CD14-positive monocyte (primary cell): ENCODE measurements at regions not wholly inside any gene's neighbourhood (a gene's known extent, or its start where the extent isn't known, plus 50 kb on each side); places are given as distances from the start of the nearest gene placed in this dataset.

Source experiments
- DNase-seq, 3 donors: peaks; one replicate each; pipeline ENCODE4 v3.0.0-alpha.2; 2011 to 2022
- H2AFZ ChIP-seq: 2 replicates; pipeline ENCODE4 v1.6.0; 2012; ENCODE audit warnings: mild to moderate bottlenecking, low read depth, low read length, inconsistent platforms; ENCODE audit not compliant: insufficient read depth, poor library complexity, severe bottlenecking
- H3K27ac ChIP-seq, 2 donors: 1 replicate in 1 of 2; 2 replicates in 1 of 2; pipeline ENCODE4 v1.5.1; 2012 to 2013; ENCODE audit warnings: low read length in 2 of 2, control low read depth in 1 of 2, inconsistent platforms in 1 of 2, low read depth in 1 of 2, mild to moderate bottlenecking in 1 of 2
- H3K27me3 ChIP-seq, 2 donors: one replicate each; pipeline versions ENCODE4 v1.6.0 to v1.6.1; 2011 to 2013; ENCODE audit warnings: low read length in 2 of 2; ENCODE audit not compliant: control insufficient read depth in 2 of 2, insufficient read depth in 2 of 2
- H3K36me3 ChIP-seq, 2 donors: replicated peaks in 1 of 2; 1 replicate in 1 of 2; 2 replicates in 1 of 2; pipeline versions ENCODE4 v1.5.1 to v1.6.1; 2012 to 2013; ENCODE audit warnings: low read length in 2 of 2, control low read depth in 1 of 2, inconsistent platforms in 1 of 2, mild to moderate bottlenecking in 1 of 2; ENCODE audit not compliant: insufficient read depth in 2 of 2, control insufficient read depth in 1 of 2
- H3K4me1 ChIP-seq, 2 donors: 1 replicate in 1 of 2; 2 replicates in 1 of 2; pipeline versions ENCODE4 v1.5.1 to v1.6.1; 2012 to 2013; ENCODE audit warnings: low read length in 2 of 2, control low read depth in 1 of 2, inconsistent platforms in 1 of 2, mild to moderate bottlenecking in 1 of 2, moderate library complexity in 1 of 2; ENCODE audit not compliant: insufficient read depth in 2 of 2, control insufficient read depth in 1 of 2
- H3K4me2 ChIP-seq: replicated peaks from 2 replicates; pipeline ENCODE3; 2012; ENCODE audit warnings: low read length, moderate library complexity, mild to moderate bottlenecking; ENCODE audit not compliant: poor library complexity, severe bottlenecking; ENCODE audit errors: extremely low read depth
- H3K4me3 ChIP-seq, 3 experiments: fragments of 200-600 bp in 1 of 3; sonication (generic) in 1 of 3; replicated peaks in 1 of 3; 1 replicate in 2 of 3; 2 replicates in 1 of 3; pipeline ENCODE4 v1.5.1; 2011 to 2013; ENCODE audit warnings: low read length in 3 of 3, mild to moderate bottlenecking in 3 of 3, control low read depth in 2 of 3, low read depth in 2 of 3, inconsistent platforms in 1 of 3, moderate library complexity in 1 of 3
- H3K79me2 ChIP-seq: 2 replicates; pipeline ENCODE4 v1.6.0; 2012; ENCODE audit warnings: mild to moderate bottlenecking, control low read depth, inconsistent platforms, low read length, moderate library complexity; ENCODE audit not compliant: insufficient read depth
- H3K9ac ChIP-seq: 2 replicates; pipeline ENCODE4 v1.6.0; 2017; ENCODE audit warnings: low read length, mild to moderate bottlenecking; ENCODE audit not compliant: insufficient read depth, poor library complexity, severe bottlenecking
- H3K9me3 ChIP-seq, 2 donors: replicated peaks in 1 of 2; 1 replicate in 1 of 2; 2 replicates in 1 of 2; pipeline versions ENCODE4 v1.5.1 to v1.6.1; 2012 to 2013; ENCODE audit warnings: low read length in 2 of 2, control low read depth in 1 of 2; ENCODE audit not compliant: control insufficient read depth in 1 of 2, insufficient read depth in 1 of 2
- H4K20me1 ChIP-seq: 2 replicates; pipeline ENCODE4 v1.6.0; 2012; ENCODE audit warnings: mild to moderate bottlenecking, low read length, control low read depth, moderate library complexity; ENCODE audit not compliant: insufficient read depth
- H3K27ac Mint-ChIP-seq, 7 donors: one replicate each; pipeline ENCODE4 v1.8.0; 2020; ENCODE audit warnings: mild to moderate bottlenecking in 7 of 7, mixed read lengths in 7 of 7, moderate library complexity in 6 of 7, inconsistent platforms in 2 of 7
- H3K27me3 Mint-ChIP-seq, 3 donors: one replicate each; pipeline ENCODE4 v1.8.0; 2021 to 2022; ENCODE audit warnings: low read depth in 3 of 3, mild to moderate bottlenecking in 3 of 3, mixed read lengths in 3 of 3, moderate library complexity in 3 of 3, inconsistent platforms in 1 of 3
- H3K36me3 Mint-ChIP-seq, 2 donors: one replicate each; pipeline ENCODE4 v1.8.0; 2020; ENCODE audit warnings: mixed read lengths in 2 of 2, inconsistent platforms in 1 of 2, mild to moderate bottlenecking in 1 of 2
- H3K4me1 Mint-ChIP-seq: one replicate; pipeline ENCODE4 v1.8.0; 2020; ENCODE audit warnings: mild to moderate bottlenecking, mixed read lengths
- H3K4me3 Mint-ChIP-seq, 2 donors: one replicate each; pipeline ENCODE4 v1.8.0; 2020; ENCODE audit warnings: mild to moderate bottlenecking in 2 of 2, mixed read lengths in 2 of 2, moderate library complexity in 1 of 2
- H3K9me3 Mint-ChIP-seq, 7 donors: one replicate each; pipeline ENCODE4 v1.8.0; 2020 to 2022; ENCODE audit warnings: mixed read lengths in 7 of 7, mild to moderate bottlenecking in 6 of 7, moderate library complexity in 6 of 7, inconsistent platforms in 2 of 7
- CTCF ChIP-seq: fragments of 200-600 bp; IDR thresholded peaks from one replicate; pipeline ENCODE4 v1.8.0; 2022; ENCODE audit warnings: antibody characterized with exemption, mild to moderate bottlenecking
- WGBS: methylation state at CpG from one replicate; pipeline ENCODE4 v1.1.5; 2013; ENCODE audit warnings: missing lambda C conversion rate; ENCODE audit not compliant: insufficient coverage; 5-methylcytosine and 5-hydroxymethylcytosine counted together
- intact Hi-C, 2 donors: fragments of 100-400 bp; cut with micrococcal nuclease; formaldehyde crosslinking; loops; one replicate each; pipeline versions ENCODE4 v1.15.0 to v1.15.1; 2023

GRCh38 chr13:97878431-97879375 lies 74.8 kb upstream of the IPO5 start:
- Histone ChIP-seq H3K9me3 (peaks cover 0 to 10% of the 10 kb centered on the region in 2 donors), H4K20me1 (no peaks in the 10 kb centered on the region), H2AFZ (no peak overlapping the region), H3K27ac (no peak overlapping the region), H3K27me3 (no peaks in the 10 kb centered on the region), H3K79me2 (no peaks in the 10 kb centered on the region), H3K4me3 (no peak overlapping the region), H3K4me2 (no peak overlapping the region), H3K9ac (no peak overlapping the region), H3K4me1 (no peaks in the 10 kb centered on the region), H3K36me3 (no peaks in the 10 kb centered on the region)
- Mint-ChIP-seq H3K36me3 (no peaks in the 10 kb centered on the region), H3K27me3 (peaks cover 0 to 5% (median 0%) of the 10 kb centered on the region in 3 donors), H3K27ac (no peak overlapping the region), H3K4me3 (no peak overlapping the region), H3K4me1 (no peaks in the 10 kb centered on the region), H3K9me3 (peaks cover 0 to 14% (median 4%) of the 10 kb centered on the region in 7 donors)
- intact Hi-C loops, result no loop called here
- TF ChIP-seq CTCF, result no peak
- 86% methylated on average over 7 of the region's 9 CpGs for WGBS
- DNase-seq, result no peak

- Histone ChIP-seq H3K79me2 (no peaks in the 10 kb centered on the region), H2AFZ (no peak overlapping the region), H3K27me3 (no peaks in the 10 kb centered on the region), H3K4me2 (no peak overlapping the region), H3K36me3 (no peaks in the 10 kb centered on the region), H3K4me1 (no peaks in the 10 kb centered on the region), H3K27ac (no peak overlapping the region), H3K4me3 (no peak overlapping the region), H4K20me1 (no peaks in the 10 kb centered on the region), H3K9ac (no peak overlapping the region), H3K9me3 (peaks cover 0 to 19% of the 10 kb centered on the region in 2 donors)
- H3K9me3 Mint-ChIP-seq, result peaks cover 0 to 13% (median 7%) of the 10 kb centered on the region in 7 donors
- TF ChIP-seq CTCF, result no peak
- H3K4me1 Mint-ChIP-seq, result no peaks in the 10 kb centered on the region
- peaks cover 0 to 7% (median 0%) of the 10 kb centered on the region in 3 donors for H3K27me3 Mint-ChIP-seq
- WGBS, result 59% methylated on average over 2 of the region's 8 CpGs
- H3K27ac Mint-ChIP-seq, result no peak overlapping the region
- H3K36me3 Mint-ChIP-seq, result no peaks in the 10 kb centered on the region
- no peak for DNase-seq
- intact Hi-C loops, result no loop called here
- no peak overlapping the region for H3K4me3 Mint-ChIP-seq
Measured at GRCh38 chr13:97879646-97880310, 73.7 kb upstream of the IPO5 start.
